ENCODE measurements at regions not wholly inside any gene's neighbourhood (a gene's known extent, or its start where the extent isn't known, plus 50 kb on each side); places are given as distances from the start of the nearest gene placed in this dataset.
"Not testable (repeated sequence)": the region's sequence is repeated elsewhere in the genome, so short reads cannot be mapped to it uniquely, and the experiment has no call there.

DNA sequence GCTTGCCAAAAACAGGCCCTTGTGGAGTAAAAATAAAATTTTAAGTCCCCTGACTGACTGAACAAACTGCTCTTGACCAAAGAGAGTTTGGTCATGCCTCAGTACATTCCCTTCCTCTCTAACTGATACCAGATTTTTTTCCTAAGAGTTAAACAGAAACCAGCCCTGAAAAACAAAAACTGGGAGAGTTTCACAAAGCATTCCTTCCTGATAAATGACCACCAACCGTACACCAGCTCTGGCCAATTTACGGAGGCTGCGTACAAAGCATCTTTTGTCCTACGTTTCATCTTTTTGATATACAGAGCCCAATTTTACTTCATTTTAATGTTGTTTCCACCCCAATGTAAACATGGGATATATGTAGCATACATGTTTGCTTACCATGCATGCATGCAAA, 477.4 kb upstream of the HTR1E start:
- DNase-seq = no peak

DNA sequence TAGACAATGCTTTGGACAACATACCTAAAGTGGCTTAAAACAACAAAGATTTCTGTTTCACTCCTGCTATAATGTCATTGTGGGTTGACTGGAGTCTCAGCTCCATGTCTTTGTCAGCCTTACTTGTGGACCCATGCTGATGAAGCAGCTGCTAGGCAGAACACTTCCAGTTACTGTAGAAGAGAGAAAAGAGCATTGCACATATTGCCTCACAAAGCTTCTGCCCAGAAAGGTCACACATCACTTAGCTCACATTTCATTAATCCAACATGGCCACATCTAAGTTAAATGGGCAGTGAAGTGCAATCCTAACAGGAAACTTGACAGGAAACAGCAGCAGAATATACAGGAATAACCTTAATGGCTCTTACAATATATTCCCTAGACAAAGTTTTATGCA, 480.5 kb upstream of the HTR1E start:
- DNase-seq = no peak

GRCh38 chr6:86453232-86453631, 484.1 kb upstream of the HTR1E start:
- DNase-seq = no peak

GRCh38 chr6:86448398-86448797, 488.9 kb upstream of the HTR1E start:
- DNase-seq = no peak

DNA sequence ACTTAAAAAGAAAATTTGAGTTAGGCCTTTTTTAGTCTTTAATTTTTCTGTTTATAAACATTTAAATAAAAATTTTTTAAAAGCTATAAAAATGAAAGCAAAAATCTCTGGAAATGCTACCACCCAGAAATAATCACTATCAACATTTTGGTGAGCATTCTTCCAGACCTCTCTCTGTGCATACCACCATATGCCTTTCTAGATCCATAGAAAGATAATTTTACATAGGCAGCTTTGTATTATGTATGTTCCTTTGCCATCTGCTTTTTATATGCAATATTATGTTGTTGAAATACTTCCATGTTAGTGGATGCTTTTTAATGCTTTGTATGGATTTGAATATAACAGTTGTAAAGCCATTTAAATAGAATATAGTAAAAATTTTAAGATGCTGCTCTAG, 496.7 kb upstream of the HTR1E start:
- DNase-seq = no peak

GRCh38 chr6:86423571-86423970, 513.8 kb upstream of the HTR1E start:
- DNase-seq = no peak

GRCh38 chr6:86412057-86412456, 525.3 kb upstream of the HTR1E start:
- no peak for DNase-seq

DNA sequence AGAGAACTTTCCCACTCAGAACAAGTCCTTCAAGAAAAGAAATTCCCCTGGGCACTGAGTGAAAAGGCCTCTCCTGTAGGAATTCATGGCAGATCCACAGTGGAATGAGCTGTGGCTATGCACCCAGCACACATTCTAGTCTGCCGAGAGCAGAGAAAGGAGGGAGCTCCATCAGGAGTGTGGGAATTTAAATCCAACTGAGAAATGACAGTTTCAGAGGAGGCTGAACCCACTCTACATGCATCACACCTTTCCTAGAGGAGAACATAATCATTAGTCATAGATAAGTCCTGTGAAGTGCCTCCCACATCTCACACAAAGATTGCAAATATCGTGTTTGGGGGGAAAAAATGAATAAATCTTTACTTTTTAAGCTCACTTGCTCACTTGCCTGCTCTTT, 530.2 kb upstream of the HTR1E start:
- DNase-seq = no peak

- DNase-seq = not testable (repeated sequence)
These were observed 544.5 kb upstream of the HTR1E start for GRCh38 chr6:86392850-86393249.

GRCh38 chr6:86380571-86381125, 556.7 kb upstream of the HTR1E start:
- no peak for DNase-seq

DNA sequence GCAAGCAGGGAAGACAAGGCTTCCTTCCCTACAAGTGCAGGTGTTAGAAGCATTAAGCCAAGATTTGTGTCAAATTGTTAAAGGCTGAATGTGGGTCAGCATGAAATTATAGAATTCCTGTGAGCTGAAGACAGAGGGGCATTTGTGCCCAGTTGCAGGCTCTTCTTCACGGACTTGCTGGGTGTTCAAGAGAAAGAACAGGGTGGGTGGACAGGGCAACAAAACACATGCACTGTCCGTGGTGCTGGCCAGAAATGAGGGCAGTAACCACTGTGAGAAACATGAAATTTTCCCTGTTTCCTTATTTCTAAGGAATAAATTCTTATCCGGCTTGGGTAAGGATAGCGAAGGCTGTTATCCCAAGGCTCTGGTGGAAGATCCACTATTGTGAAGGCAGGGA, 579.5 kb upstream of the HTR1E start:
- DNase-seq = no peak

GRCh38 chr6:86355271-86355670, 582.1 kb upstream of the HTR1E start:
- peak; percentile 8 for DNase-seq

GRCh38 chr6:86331919-86332318, 605.4 kb upstream of the HTR1E start:
- no peak for DNase-seq

- DNase-seq = peak; percentile 15
These were observed 606.0 kb upstream of the HTR1E start for GRCh38 chr6:86331265-86331840.

DNA sequence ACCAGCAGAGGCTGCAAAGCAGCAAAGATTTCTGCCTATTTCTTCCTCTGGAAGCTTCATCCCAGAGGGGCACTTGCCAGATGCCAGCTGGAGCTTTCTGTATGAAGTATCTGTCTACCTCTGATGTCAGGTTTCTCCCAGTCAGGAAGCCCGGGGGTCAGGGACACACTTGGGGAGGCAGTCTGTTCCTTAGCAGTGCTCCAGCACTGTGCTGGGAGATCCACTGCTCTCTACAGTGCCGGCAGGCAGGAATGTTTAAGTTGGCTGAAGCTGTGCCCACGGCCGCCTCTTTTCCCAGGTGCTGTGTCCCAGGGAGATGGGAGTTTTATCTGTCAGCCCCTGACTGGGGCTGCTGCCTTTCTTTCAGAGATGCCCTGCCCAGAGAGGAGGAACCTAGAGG, 631.1 kb upstream of the HTR1E start:
- DNase-seq = no peak

GRCh38 chr6:86285876-86286275, 643.2 kb upstream of the SYNCRIP start:
- no peak for DNase-seq

GRCh38 chr6:86284809-86285480, 642.3 kb upstream of the SYNCRIP start:
- DNase-seq = not testable (repeated sequence)

- DNase-seq = not testable (repeated sequence)
These were observed 640.9 kb upstream of the SYNCRIP start for GRCh38 chr6:86283596-86283995.

DNA sequence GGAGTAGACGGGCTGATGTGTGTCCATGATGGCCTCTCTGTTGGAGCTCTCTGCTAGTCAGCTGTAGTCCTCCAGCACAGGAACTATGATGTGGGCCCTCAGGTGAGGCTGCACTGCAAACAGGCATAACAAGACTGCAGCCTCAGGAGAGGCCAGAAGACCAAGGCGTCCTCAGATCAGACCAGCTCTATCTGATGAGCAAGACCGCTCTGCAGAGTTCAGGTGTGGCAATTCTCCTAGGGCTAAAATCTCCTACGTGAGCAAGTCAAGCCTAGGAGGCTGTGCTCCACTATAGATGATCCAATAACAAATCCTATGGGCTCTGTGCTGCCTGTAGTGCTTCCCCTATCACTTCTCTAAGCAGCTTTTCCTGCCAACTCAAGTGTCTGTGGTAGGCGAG, 633.4 kb upstream of the SYNCRIP start:
- no peak for DNase-seq

GRCh38 chr6:86273936-86274335, 631.2 kb upstream of the SYNCRIP start:
- DNase-seq = no peak

GRCh38 chr6:86256615-86257187, 614.0 kb upstream of the SYNCRIP start:
- DNase-seq = no peak

DNA sequence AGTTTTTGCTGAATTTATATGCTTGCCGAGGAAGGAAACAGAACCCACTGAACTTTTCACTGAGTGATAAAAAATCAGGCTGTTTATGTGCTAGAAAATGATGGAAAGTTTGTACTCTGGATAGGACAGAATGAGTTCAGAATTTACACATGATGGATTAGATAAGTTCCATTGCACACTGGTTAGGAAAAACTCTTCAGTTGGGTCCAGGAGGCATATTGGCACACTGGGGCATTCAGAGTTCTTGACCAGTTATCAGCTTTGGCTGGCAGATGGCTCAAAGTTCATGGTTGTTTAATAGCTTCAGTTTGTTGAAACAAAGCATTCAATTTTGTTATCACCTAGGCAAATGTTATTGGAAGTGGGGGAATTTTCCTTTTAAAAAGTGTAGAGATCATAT, 613.3 kb upstream of the SYNCRIP start:
- DNase-seq = no peak

GRCh38 chr6:86251106-86251505, 608.4 kb upstream of the SYNCRIP start:
- no peak for DNase-seq

DNA sequence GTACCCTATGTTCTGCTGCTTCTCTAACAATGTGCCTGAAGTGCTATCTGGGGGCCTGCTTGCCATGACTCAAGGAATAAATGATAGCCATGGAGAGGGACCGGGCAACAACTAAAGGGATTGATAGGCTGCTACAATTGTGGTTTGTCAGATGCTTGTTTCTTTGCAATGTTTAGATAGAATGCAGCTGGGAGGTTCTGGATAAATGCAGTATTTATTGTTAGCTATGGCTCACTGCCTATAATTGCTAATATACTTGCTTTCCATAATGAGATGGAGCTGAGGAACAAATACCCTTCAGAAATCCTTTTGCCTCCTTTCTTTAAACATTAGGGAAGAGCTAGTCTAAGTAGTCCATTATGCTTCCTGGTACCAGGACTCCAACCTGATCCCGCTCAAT, 575.2 kb upstream of the SYNCRIP start:
- no peak for DNase-seq

Measured in hematopoietic multipotent progenitor cell treated with erythropoietin and hydrocortisone succinate and interleukin-3 and kit ligand, for 4 days (in vitro differentiated cells).